ENCODE measurements at regions not wholly inside any gene's neighbourhood (a gene's known extent, or its start where the extent isn't known, plus 50 kb on each side); places are given as distances from the start of the nearest gene placed in this dataset.
A peak's percentile ranks its signal among the peaks of the same experiment; 100 is the strongest.

DNA sequence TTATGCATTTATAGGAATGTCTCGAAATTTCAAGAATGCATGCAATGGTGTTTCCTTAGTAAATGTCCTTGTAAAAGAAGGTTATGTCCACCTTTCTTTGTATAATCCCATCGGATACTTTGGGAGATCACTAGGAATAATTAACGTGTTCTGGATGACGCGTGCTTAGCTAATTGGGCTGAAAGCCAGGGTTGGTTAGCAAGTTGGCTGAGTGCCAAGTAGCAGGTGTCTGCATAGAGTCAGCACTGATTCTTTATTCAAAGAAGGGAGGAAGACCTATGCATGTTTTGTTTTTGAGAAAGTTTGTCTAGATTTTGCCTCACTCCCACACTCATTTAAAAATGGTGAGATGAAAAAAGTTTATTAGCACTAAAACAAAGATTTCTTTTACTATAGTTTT, 144.6 kb downstream of the SOX3 start:
- Mint-ChIP-seq H3K9me3 (ENCODE audit: unreplicated experiment) (no peaks in the 10 kb centered on the region), H3K27ac (ENCODE audit: unreplicated experiment) (no peak overlapping the region), H3K27me3 (ENCODE audit: unreplicated experiment) (peaks cover 5% of the 10 kb centered on the region), H3K4me1 (ENCODE audit: low read depth, unreplicated experiment) (peaks cover 2% of the 10 kb centered on the region), H3K4me3 (ENCODE audit: unreplicated experiment) (no peak overlapping the region), H3K36me3 (ENCODE audit: unreplicated experiment) (no peaks in the 10 kb centered on the region)
- DNase-seq = peak; percentile 17
- TF ChIP-seq, protein P1, sequence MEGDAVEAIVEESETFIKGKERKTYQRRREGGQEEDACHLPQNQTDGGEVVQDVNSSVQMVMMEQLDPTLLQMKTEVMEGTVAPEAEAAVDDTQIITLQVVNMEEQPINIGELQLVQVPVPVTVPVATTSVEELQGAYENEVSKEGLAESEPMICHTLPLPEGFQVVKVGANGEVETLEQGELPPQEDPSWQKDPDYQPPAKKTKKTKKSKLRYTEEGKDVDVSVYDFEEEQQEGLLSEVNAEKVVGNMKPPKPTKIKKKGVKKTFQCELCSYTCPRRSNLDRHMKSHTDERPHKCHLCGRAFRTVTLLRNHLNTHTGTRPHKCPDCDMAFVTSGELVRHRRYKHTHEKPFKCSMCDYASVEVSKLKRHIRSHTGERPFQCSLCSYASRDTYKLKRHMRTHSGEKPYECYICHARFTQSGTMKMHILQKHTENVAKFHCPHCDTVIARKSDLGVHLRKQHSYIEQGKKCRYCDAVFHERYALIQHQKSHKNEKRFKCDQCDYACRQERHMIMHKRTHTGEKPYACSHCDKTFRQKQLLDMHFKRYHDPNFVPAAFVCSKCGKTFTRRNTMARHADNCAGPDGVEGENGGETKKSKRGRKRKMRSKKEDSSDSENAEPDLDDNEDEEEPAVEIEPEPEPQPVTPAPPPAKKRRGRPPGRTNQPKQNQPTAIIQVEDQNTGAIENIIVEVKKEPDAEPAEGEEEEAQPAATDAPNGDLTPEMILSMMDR (IDR thresholded peaks at IDR 0.05; ENCODE audit: partially characterized antibody, unreplicated experiment) = no peak

DNA sequence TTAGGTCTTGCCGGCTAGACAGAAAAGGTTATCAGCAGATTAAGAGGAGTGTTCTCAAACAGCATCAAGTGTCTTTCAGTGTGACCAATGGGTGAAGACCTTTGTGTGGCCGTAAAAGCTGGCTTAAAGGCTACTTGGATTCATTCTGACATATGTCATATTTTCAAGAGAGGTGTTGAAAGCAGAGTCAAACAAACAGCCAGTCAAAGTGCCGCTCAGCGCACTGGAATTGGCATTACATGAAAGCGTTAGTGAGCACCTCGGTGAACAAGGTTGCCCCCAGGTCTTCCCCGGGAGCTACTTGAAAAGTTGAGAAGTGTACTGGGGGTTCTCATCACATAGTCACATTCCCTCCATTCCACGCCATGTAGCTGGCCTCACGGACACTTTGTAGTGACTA, 148.9 kb downstream of the SOX3 start:
- Mint-ChIP-seq H3K4me1 (ENCODE audit: low read depth, unreplicated experiment) (peaks cover 4% of the 10 kb centered on the region), H3K27ac (ENCODE audit: unreplicated experiment) (no peak overlapping the region), H3K27me3 (ENCODE audit: unreplicated experiment) (peaks cover 3% of the 10 kb centered on the region), H3K9me3 (ENCODE audit: unreplicated experiment) (no peaks in the 10 kb centered on the region), H3K36me3 (ENCODE audit: unreplicated experiment) (no peaks in the 10 kb centered on the region), H3K4me3 (ENCODE audit: unreplicated experiment) (no peak overlapping the region)
- TF ChIP-seq, protein P1 (IDR thresholded peaks at IDR 0.05; ENCODE audit: partially characterized antibody, unreplicated experiment) = no peak
- no peak for DNase-seq

- peaks cover 4% of the 10 kb centered on the region for H3K4me1 Mint-ChIP-seq (ENCODE audit: low read depth, unreplicated experiment)
- no peaks in the 10 kb centered on the region for H3K9me3 Mint-ChIP-seq (ENCODE audit: unreplicated experiment)
- no peak for DNase-seq
- H3K36me3 Mint-ChIP-seq (ENCODE audit: unreplicated experiment) = no peaks in the 10 kb centered on the region
- TF ChIP-seq, protein P1 (IDR thresholded peaks at IDR 0.05; ENCODE audit: partially characterized antibody, unreplicated experiment) = no peak
- no peak overlapping the region for H3K4me3 Mint-ChIP-seq (ENCODE audit: unreplicated experiment)
- no peak overlapping the region for H3K27ac Mint-ChIP-seq (ENCODE audit: unreplicated experiment)
- peaks cover 3% of the 10 kb centered on the region for H3K27me3 Mint-ChIP-seq (ENCODE audit: unreplicated experiment)
These were observed 149.4 kb downstream of the SOX3 start for GRCh38 chrX:140355429-140355828.

DNA sequence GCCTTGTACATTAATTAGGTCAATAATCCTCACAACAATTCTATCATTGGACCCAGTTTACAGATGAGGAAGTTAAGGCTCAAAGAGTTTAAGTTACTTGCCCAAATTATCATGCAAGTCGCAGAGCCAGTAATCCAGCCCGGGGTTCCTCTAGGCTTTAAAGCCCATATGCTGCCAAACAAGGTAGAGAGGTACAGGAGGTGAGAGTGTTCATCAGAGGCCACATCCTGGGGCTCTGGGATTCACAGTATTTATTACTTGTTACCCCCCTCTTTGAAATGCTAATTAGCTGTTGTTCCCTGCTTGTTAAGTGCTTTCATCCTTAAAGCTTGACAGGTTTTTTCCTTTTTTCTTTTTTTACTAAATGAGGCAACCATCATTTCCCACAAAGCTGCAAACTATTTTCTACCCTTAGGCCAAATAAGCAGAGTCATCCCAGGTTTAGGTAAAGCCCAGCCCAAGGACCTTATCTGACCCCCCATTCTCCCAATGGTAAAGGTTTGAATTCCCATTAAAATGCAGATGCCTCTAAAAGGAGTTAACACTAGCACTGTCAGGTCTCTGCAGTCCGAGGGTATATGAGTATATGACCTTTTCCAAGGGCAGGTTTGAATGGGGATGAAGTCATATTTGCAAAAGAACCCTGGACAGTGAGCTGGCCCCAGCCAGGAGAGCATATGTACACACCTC, 150.3 kb downstream of the SOX3 start:
- H3K4me1 Mint-ChIP-seq (ENCODE audit: low read depth, unreplicated experiment) = peaks cover 4% of the 10 kb centered on the region
- H3K4me3 Mint-ChIP-seq (ENCODE audit: unreplicated experiment) = no peak overlapping the region
- H3K27me3 Mint-ChIP-seq (ENCODE audit: unreplicated experiment) = peaks cover 3% of the 10 kb centered on the region
- H3K27ac Mint-ChIP-seq (ENCODE audit: unreplicated experiment) = no peak overlapping the region
- TF ChIP-seq, protein P1 (IDR thresholded peaks at IDR 0.05; ENCODE audit: partially characterized antibody, unreplicated experiment) = no peak
- H3K36me3 Mint-ChIP-seq (ENCODE audit: unreplicated experiment) = no peaks in the 10 kb centered on the region
- H3K9me3 Mint-ChIP-seq (ENCODE audit: unreplicated experiment) = no peaks in the 10 kb centered on the region
- DNase-seq = no peak

DNA sequence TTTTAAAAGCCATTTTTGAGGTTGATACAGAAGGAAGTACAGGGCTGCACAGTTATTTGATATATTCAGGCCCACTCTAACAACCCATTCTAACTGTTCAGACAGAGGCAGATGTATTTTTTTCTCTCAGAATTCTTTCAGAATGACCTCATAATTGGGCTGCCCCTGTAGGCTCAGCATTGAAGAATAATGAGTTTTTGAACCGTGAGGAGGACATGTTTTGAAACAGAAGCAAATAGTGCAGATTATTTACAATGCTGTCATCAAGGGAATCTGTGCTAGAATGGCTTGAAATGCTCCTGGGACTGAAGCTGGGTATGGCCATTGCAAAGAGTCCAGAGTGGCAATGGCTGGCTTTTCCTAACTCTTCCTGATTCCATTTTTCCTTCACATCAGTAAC, 158.1 kb downstream of the SOX3 start:
- DNase-seq = no peak
- no peaks in the 10 kb centered on the region for H3K27me3 Mint-ChIP-seq (ENCODE audit: unreplicated experiment)
- H3K9me3 Mint-ChIP-seq (ENCODE audit: unreplicated experiment) = no peaks in the 10 kb centered on the region
- no peak overlapping the region for H3K4me3 Mint-ChIP-seq (ENCODE audit: unreplicated experiment)
- TF ChIP-seq, protein P1 (IDR thresholded peaks at IDR 0.05; ENCODE audit: partially characterized antibody, unreplicated experiment) = no peak
- H3K27ac Mint-ChIP-seq (ENCODE audit: unreplicated experiment) = no peak overlapping the region
- H3K4me1 Mint-ChIP-seq (ENCODE audit: low read depth, unreplicated experiment) = no peaks in the 10 kb centered on the region
- H3K36me3 Mint-ChIP-seq (ENCODE audit: unreplicated experiment) = no peaks in the 10 kb centered on the region

All from glutamatergic neuron (in vitro differentiated cells).